Fibroblast of pulmonary artery (primary cell): ENCODE measurements at regions not wholly inside any gene's neighbourhood (a gene's known extent, or its start where the extent isn't known, plus 50 kb on each side); places are given as distances from the start of the nearest gene placed in this dataset.

Source experiments
- DNase-seq: peaks from one replicate; pipeline ENCODE4 v3.0.0-alpha.2; 2010; ENCODE audit warnings: low read depth
- H3K4me3 ChIP-seq: replicated peaks from 2 replicates; pipeline ENCODE4 v1.5.1; 2011; ENCODE audit warnings: low read depth, mild to moderate bottlenecking, control low read depth, low read length, moderate library complexity
- CTCF ChIP-seq: IDR thresholded peaks from 2 replicates; pipeline ENCODE4 v1.5.1; 2011; ENCODE audit warnings: mild to moderate bottlenecking, control low read depth, low read length, inconsistent platforms; ENCODE audit errors: missing control alignments

- TF ChIP-seq CTCF, result no peak
- no peak overlapping the region for H3K4me3 ChIP-seq
- no peak for DNase-seq
These were observed 139.3 kb downstream of the IRF8 start for GRCh38 chr16:86037999-86038925.

GRCh38 chr16:86038926-86039310, 140.0 kb downstream of the IRF8 start:
- no peak for DNase-seq
- H3K4me3 ChIP-seq, result no peak overlapping the region
- no peak for TF ChIP-seq CTCF

- DNase-seq, result no peak
- TF ChIP-seq CTCF, result no peak
- no peak overlapping the region for H3K4me3 ChIP-seq
These were observed 140.6 kb downstream of the IRF8 start for GRCh38 chr16:86039606-86040005.

GRCh38 chr16:86040496-86040895, 141.5 kb downstream of the IRF8 start:
- no peak for TF ChIP-seq CTCF
- DNase-seq, result no peak
- H3K4me3 ChIP-seq, result no peak overlapping the region

- H3K4me3 ChIP-seq, result no peak overlapping the region
- TF ChIP-seq CTCF, result no peak
- DNase-seq, result no peak
These were observed 142.3 kb downstream of the IRF8 start for GRCh38 chr16:86041215-86041614.

- DNase-seq, result no peak
- TF ChIP-seq CTCF, result no peak
- no peak overlapping the region for H3K4me3 ChIP-seq
These were observed 142.8 kb downstream of the IRF8 start for GRCh38 chr16:86041807-86042206.

GRCh38 chr16:86042393-86042792, 143.4 kb downstream of the IRF8 start:
- DNase-seq, result no peak
- H3K4me3 ChIP-seq, result no peak overlapping the region
- no peak for TF ChIP-seq CTCF
